DMS 273 treated with DMSO at 0.1 percent for 48 hours (cell line): ENCODE measurements at regions not wholly inside any gene's neighbourhood (a gene's known extent, or its start where the extent isn't known, plus 50 kb on each side); places are given as distances from the start of the nearest gene placed in this dataset.

Experiments
- DNase-seq: peaks from one replicate; lab custom pipeline; 2025; lab: John Stamatoyannopoulos, UW

GRCh38 chr4:156496797-156497196 lies 474.8 kb downstream of the PDGFC start:
- no peak for DNase-seq

DNA sequence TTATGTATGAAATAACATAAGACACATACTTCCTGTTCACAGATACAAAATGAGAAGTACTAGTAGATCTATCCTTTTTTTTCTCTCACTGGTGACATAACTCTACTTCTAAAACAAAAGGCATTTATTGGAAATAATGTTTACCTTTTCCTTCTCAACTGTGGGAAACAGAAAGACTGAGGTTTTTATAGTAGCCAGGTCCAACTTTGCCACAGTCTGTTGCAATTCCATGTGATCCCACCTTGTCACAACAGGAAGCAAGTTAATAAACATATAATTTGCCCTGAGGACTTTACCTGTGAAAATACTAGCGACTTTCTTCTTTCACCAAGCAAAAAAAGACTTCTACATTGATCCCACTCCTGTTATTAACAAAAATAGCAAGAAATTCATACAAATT lies 475.8 kb downstream of the PDGFC start:
- no peak for DNase-seq

- no peak for DNase-seq
Measured at GRCh38 chr4:156495091-156495490, 476.5 kb downstream of the PDGFC start.

DNA sequence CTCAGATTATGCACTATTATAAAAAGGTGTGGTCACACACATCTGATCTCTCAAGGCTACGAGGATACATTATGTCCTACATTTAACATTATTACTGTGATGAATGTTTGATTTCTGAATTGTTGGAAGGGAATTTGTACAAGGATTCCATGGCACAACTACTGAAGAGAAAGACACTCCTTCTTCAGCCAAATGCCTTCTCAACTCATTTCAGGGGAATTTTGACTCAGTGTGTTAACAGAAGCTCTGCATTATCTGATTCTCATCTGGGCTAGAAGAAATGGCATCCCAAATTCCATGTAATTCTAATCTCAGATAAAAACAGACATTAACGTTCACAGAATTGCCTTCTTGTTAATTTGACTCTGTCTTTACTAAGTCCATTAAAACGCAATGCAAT lies 477.7 kb downstream of the PDGFC start:
- no peak for DNase-seq

DNA sequence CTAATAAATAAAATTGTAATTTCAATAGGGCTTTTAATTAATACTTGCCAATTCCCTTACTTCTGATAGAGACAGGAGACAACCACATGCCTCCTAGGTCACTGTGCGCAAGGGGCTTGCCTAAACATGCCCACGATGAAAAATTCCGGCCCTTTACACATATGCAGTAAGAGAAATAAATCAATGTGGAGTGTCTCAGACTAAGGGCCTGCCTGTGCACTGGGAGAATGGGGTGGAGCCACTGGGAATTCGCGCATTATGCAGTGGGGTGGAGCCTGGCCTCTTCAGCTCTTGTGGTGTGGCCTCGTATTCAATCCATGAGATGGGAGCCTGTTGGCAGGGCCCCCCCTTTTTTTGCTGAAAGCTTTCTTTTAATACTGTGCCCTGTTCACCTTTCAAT lies 484.5 kb downstream of the PDGFC start:
- DNase-seq = no peak

DNA sequence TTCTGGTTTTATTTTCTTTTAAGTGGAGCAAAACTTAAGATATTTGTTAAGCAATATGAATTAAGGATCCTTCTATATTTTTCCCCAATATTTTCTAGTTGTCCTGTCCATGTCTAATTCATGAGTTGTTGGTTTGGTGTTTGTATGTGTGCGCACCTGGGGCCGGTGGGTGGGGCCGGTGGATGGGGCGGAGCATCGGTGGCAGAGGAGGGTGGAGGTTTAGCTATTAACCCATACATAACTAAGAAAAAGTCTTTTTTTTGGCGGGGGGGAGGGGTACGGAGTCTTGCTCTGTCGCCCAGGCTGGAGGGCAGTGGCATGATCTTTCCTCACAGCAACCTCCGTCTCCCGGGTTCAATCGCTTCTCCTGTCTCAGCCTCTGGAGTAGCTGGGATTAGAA lies 489.8 kb downstream of the PDGFC start:
- DNase-seq = no peak

- DNase-seq = no peak
Measured at GRCh38 chr4:156477636-156478035, 494.0 kb downstream of the PDGFC start.

GRCh38 chr4:156476359-156476758 lies 495.2 kb downstream of the PDGFC start:
- DNase-seq = no peak

GRCh38 chr4:156475322-156475721 lies 496.3 kb downstream of the PDGFC start:
- DNase-seq = peak; percentile 0

- DNase-seq = no peak
Measured at GRCh38 chr4:156473151-156473550, 498.4 kb downstream of the PDGFC start.

DNA sequence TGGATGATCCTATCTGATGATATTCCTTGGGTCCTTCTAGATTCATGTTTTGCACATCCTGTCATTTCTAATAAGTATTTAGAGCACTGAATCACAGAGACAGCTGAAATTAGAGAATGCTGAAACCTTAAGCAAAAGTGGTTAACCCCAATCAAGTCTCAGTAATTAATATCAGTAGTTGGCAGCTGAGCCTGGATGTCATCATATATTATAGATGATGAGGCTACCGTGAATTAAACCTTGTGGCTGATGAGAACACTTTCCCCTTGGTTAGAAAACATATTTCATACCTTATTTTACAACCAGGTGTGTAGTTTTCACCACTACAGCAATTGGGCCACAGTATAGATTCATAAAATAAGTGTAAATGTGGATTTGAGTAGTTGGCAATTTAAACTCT lies 499.0 kb downstream of the PDGFC start:
- no peak for DNase-seq

DNA sequence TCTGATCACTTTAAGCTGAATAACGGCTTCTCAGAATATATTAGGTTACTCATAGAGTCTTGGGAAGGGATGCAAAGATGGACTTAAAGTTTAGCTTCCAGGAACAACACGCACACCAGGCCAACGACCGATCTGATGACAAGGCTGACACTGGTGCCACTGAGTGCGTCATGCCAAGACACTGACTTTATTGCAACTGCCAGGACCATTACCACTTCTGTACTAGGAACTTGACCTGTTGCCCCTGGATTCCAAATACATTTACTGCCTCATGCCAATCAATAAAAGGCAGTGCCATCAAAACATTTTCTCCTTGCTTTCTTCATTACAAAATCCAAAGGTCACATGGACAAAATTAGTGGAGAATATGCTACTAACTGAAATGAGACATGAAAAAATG lies 505.9 kb upstream of the CTSO start:
- DNase-seq = no peak

GRCh38 chr4:156456830-156457229 lies 503.2 kb upstream of the CTSO start:
- DNase-seq = no peak

DNA sequence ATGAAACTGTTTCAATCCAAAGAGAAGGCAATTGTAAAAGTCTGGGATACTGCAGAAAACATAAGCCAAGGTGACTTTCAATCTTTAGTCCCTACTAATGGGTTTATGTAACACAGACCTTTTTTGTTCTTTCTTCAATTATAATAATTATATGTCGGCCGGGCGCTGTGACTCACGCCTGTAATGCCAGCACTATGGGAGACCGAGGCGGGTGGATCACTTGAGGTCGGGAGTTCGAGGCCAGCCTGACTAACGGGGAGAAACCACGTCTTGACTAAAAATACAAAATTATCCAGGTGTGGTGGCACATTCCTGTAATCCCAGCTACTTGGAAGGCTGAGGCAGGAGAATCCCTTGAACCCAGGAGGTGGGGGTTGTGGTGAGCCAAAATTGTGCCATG lies 489.8 kb upstream of the CTSO start:
- no peak for DNase-seq

- DNase-seq = no peak
Measured at GRCh38 chr4:156442912-156443311, 489.2 kb upstream of the CTSO start.

GRCh38 chr4:156439576-156440200 lies 486.0 kb upstream of the CTSO start:
- no peak for DNase-seq

- DNase-seq = no peak
Measured at GRCh38 chr4:156437666-156438065, 484.0 kb upstream of the CTSO start.

DNA sequence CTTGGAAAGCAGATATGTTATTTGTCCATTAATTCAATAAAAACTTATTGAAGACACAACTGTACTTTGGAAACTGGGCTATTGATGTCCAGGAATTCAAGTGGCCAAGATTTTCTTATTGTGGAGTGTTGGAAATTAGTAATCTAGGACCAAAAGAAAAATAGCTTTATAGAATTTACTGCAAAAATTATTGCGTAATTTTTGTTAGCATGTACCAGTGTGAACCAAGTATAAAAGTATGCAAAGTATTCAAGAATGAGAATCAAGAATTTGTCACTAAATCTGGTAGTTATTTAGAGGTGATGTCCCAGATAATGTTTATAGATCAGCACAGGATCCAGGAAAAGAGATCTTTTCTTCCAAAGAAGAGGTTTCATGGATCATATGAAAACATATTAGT lies 468.9 kb upstream of the CTSO start:
- no peak for DNase-seq

GRCh38 chr4:156420623-156421022 lies 467.0 kb upstream of the CTSO start:
- no peak for DNase-seq

GRCh38 chr4:156419080-156419685 lies 465.5 kb upstream of the CTSO start:
- DNase-seq = no peak

DNA sequence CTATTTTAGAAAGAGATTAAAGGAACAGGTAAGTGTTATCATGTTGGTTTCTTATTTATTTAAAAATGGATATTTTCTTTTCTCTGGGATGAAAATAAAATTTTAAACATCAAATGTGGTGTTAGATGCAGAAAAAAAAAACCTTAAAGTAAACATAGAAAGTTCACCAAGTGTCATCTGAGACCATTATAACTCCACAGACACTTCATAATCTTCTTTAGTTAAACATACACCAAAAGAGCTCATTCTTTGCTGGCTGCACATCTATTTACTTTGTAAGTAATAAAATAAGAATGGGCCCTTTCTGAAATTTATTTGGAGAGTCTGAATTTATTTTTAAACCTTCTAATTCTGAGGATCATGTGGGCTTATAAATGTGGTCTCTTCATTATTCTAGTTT lies 460.7 kb upstream of the CTSO start:
- DNase-seq = no peak

GRCh38 chr4:156413239-156414135 lies 459.8 kb upstream of the CTSO start:
- DNase-seq = no peak

DNA sequence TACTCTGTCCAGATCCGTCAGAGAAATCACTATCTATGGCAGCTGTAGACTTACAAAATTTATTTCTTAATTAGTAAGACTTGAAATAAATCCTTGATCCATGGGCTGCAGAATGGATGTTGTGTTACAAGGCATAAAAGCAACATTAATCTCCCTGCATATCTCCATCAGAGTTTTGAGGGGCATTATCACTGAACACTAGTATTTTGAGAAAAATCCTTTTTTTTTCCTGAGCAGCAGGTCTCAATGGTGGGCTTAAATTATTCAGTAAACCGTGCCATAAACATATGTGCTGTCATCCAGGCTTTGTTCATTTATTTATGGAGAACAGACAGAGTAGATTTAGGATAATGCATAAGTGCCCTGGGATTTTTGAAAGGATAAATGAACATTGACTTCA lies 457.9 kb upstream of the CTSO start:
- DNase-seq = no peak
